ENCODE measurements at regions not wholly inside any gene's neighbourhood (a gene's known extent, or its start where the extent isn't known, plus 50 kb on each side); places are given as distances from the start of the nearest gene placed in this dataset.

- ATAC-seq (no peak), DNase-seq (peak in 1 of 2 donors; percentile 9)
- H3K4me3 ChIP-seq (ENCODE audit: low read length) = no peak overlapping the region
- Mint-ChIP-seq H3K4me3 (no peak overlapping the region), H3K36me3 (no peaks in the 10 kb centered on the region), H3K9me3 (peaks cover 0 to 2% of the 10 kb centered on the region in 2 donors), H3K27me3 (ENCODE audit: low read depth in 2 of 2) (peaks cover 0 to 5% of the 10 kb centered on the region in 2 donors), H3K4me1 (no peaks in the 10 kb centered on the region), H3K27ac (no peak overlapping the region)
- no peak for TF ChIP-seq CTCF (IDR thresholded peaks at IDR 0.05)
- peaks cover 3% of the 10 kb centered on the region for H3K27me3 ChIP-seq (ENCODE audit: control insufficient read depth, insufficient read depth, low read length)
- no peaks in the 10 kb centered on the region for H3K9me3 ChIP-seq (ENCODE audit: control insufficient read depth, insufficient read depth, low read length)
- intact Hi-C loops (cut with micrococcal nuclease) = no loop called here
- no peak overlapping the region for H3K27ac ChIP-seq (ENCODE audit: low read length)
- H3K36me3 ChIP-seq (ENCODE audit: control insufficient read depth, insufficient read depth, low read length) = no peaks in the 10 kb centered on the region
- 5% methylated on average over 3 of the region's 3 CpGs for WGBS (ENCODE audit: insufficient coverage)
- H3K4me1 ChIP-seq (ENCODE audit: control insufficient read depth, insufficient read depth, low read length) = peaks cover 8% of the 10 kb centered on the region
These were observed 86.2 kb upstream of the HTR2A start for GRCh38 chr13:46982856-46983582.

GRCh38 chr13:46975173-46975572, 78.3 kb upstream of the HTR2A start:
- H3K4me3 ChIP-seq (ENCODE audit: low read length) = no peak overlapping the region
- intact Hi-C loops (cut with micrococcal nuclease) = no loop called here
- H3K27me3 ChIP-seq (ENCODE audit: control insufficient read depth, insufficient read depth, low read length) = peaks cover 2% of the 10 kb centered on the region
- H3K27ac ChIP-seq (ENCODE audit: low read length) = no peak overlapping the region
- no peak overlapping the region for H3K27ac Mint-ChIP-seq
- no peaks in the 10 kb centered on the region for H3K4me1 Mint-ChIP-seq
- peaks cover 14% of the 10 kb centered on the region for H3K36me3 Mint-ChIP-seq
- no peak for ATAC-seq
- no peak for DNase-seq
- H3K9me3 ChIP-seq (ENCODE audit: control insufficient read depth, insufficient read depth, low read length) = peaks cover 5% of the 10 kb centered on the region
- peaks cover 7 to 14% of the 10 kb centered on the region in 2 donors for H3K9me3 Mint-ChIP-seq
- no peaks in the 10 kb centered on the region for H3K36me3 ChIP-seq (ENCODE audit: control insufficient read depth, insufficient read depth, low read length)
- H3K27me3 Mint-ChIP-seq (ENCODE audit: low read depth in 2 of 2) = peaks cover 0 to 6% of the 10 kb centered on the region in 2 donors
- H3K4me1 ChIP-seq (ENCODE audit: control insufficient read depth, insufficient read depth, low read length) = no peaks in the 10 kb centered on the region
- TF ChIP-seq CTCF (IDR thresholded peaks at IDR 0.05) = no peak
- H3K4me3 Mint-ChIP-seq = no peak overlapping the region

GRCh38 chr13:46968450-46968849, 71.6 kb upstream of the HTR2A start:
- 81% methylated on average over 2 of the region's 2 CpGs for WGBS (ENCODE audit: insufficient coverage)
- Histone ChIP-seq H3K4me3 (ENCODE audit: low read length) (no peak overlapping the region), H3K27me3 (ENCODE audit: control insufficient read depth, insufficient read depth, low read length) (no peaks in the 10 kb centered on the region), H3K4me1 (ENCODE audit: control insufficient read depth, insufficient read depth, low read length) (no peaks in the 10 kb centered on the region), H3K27ac (ENCODE audit: low read length) (no peak overlapping the region), H3K36me3 (ENCODE audit: control insufficient read depth, insufficient read depth, low read length) (no peaks in the 10 kb centered on the region), H3K9me3 (ENCODE audit: control insufficient read depth, insufficient read depth, low read length) (no peaks in the 10 kb centered on the region)
- Mint-ChIP-seq H3K4me1 (no peaks in the 10 kb centered on the region), H3K27me3 (ENCODE audit: low read depth in 2 of 2) (peaks cover 0 to 3% of the 10 kb centered on the region in 2 donors), H3K27ac (no peak overlapping the region), H3K9me3 (peaks cover 2% of the 10 kb centered on the region in 2 donors), H3K4me3 (no peak overlapping the region), H3K36me3 (no peaks in the 10 kb centered on the region)
- intact Hi-C loops (cut with micrococcal nuclease) = no loop called here
- DNase-seq (no peak), ATAC-seq (no peak)
- TF ChIP-seq CTCF (IDR thresholded peaks at IDR 0.05) = no peak
